ENCODE measurements at regions not wholly inside any gene's neighbourhood (a gene's known extent, or its start where the extent isn't known, plus 50 kb on each side); places are given as distances from the start of the nearest gene placed in this dataset.

GRCh38 chr3:40663280-40663679 lies 138.5 kb downstream of the ZNF621 start:
- no CpG with 5 or more reads among the region's 6 CpGs for WGBS (ENCODE audit: extremely low coverage, insufficient coverage, insufficient read length)
- no peak overlapping the region for H3K9ac ChIP-seq (ENCODE audit: low read length)
- H2BK120ac ChIP-seq (ENCODE audit: insufficient read depth, low read length, poor library complexity) = no peak overlapping the region
- H2BK5ac ChIP-seq (ENCODE audit: low read depth, low read length, poor library complexity) = no peak overlapping the region
- no peak overlapping the region for H3K23ac ChIP-seq (ENCODE audit: low read length)
- no peak overlapping the region for H3K18ac ChIP-seq (ENCODE audit: low read length)
- H3K27ac ChIP-seq (ENCODE audit: low read depth, low read length) = no peak overlapping the region
- H4K91ac ChIP-seq (ENCODE audit: low read depth, low read length) = no peak overlapping the region
- H3K4me3 ChIP-seq (ENCODE audit: low read depth, low read length) = no peak overlapping the region
- H3K14ac ChIP-seq (ENCODE audit: low read length) = no peak overlapping the region
- H4K8ac ChIP-seq (ENCODE audit: low read depth, low read length) = no peak overlapping the region
- H3K27me3 ChIP-seq (ENCODE audit: insufficient read depth, low read length) = no peaks in the 10 kb centered on the region
- H2AK5ac ChIP-seq (ENCODE audit: low read length) = no peak overlapping the region
- H3K36me3 ChIP-seq (ENCODE audit: control insufficient read depth in 1 of 2, insufficient read depth in 2 of 2, low read length in 2 of 2) = no peaks in the 10 kb centered on the region
- no peaks in the 10 kb centered on the region for H3K79me1 ChIP-seq (ENCODE audit: low read length)
- DNase-seq = no peak
- no peaks in the 10 kb centered on the region for H3K9me3 ChIP-seq (ENCODE audit: insufficient read depth, low read depth, low read length)
- no peak overlapping the region for H3K4me2 ChIP-seq (ENCODE audit: low read length)
- no peak overlapping the region for H4K12ac ChIP-seq (ENCODE audit: low read depth, low read length)
- H3K79me2 ChIP-seq (ENCODE audit: control insufficient read depth, insufficient read depth, low read length, poor library complexity) = no peaks in the 10 kb centered on the region
- no peak overlapping the region for H2AFZ ChIP-seq (ENCODE audit: insufficient read depth, low read length, poor library complexity)
- H2BK12ac ChIP-seq (ENCODE audit: low read length) = no peak overlapping the region
- peaks cover 0 to 2% of the 10 kb centered on the region in 2 experiments for H3K4me1 ChIP-seq (ENCODE audit: control insufficient read depth in 1 of 2, insufficient read depth in 2 of 2, low read length in 2 of 2)
- H3K4ac ChIP-seq (ENCODE audit: low read depth, low read length) = no peak overlapping the region

GRCh38 chr3:40669176-40669575 lies 144.4 kb downstream of the ZNF621 start:
- no CpG with 5 or more reads among the region's 5 CpGs for WGBS (ENCODE audit: extremely low coverage, insufficient coverage, insufficient read length)

GRCh38 chr3:40672861-40673260 lies 148.1 kb downstream of the ZNF621 start:
- Histone ChIP-seq H2BK12ac (ENCODE audit: low read length) (no peak overlapping the region), H2BK120ac (ENCODE audit: insufficient read depth, low read length, poor library complexity) (no peak overlapping the region), H3K36me3 (ENCODE audit: control insufficient read depth in 1 of 2, insufficient read depth in 2 of 2, low read length in 2 of 2) (no peaks in the 10 kb centered on the region), H3K18ac (ENCODE audit: low read length) (no peak overlapping the region), H3K4me2 (ENCODE audit: low read length) (no peak overlapping the region), H2AK5ac (ENCODE audit: low read length) (no peak overlapping the region), H3K79me2 (ENCODE audit: control insufficient read depth, insufficient read depth, low read length, poor library complexity) (no peaks in the 10 kb centered on the region), H3K23ac (ENCODE audit: low read length) (no peak overlapping the region), H4K91ac (ENCODE audit: low read depth, low read length) (no peak overlapping the region), H3K4me1 (ENCODE audit: control insufficient read depth in 1 of 2, insufficient read depth in 2 of 2, low read length in 2 of 2) (no peaks in the 10 kb centered on the region), H4K8ac (ENCODE audit: low read depth, low read length) (no peak overlapping the region), H3K27ac (ENCODE audit: low read depth, low read length) (no peak overlapping the region), H3K9me3 (ENCODE audit: insufficient read depth, low read depth, low read length) (no peaks in the 10 kb centered on the region), H3K4me3 (ENCODE audit: low read depth, low read length) (no peak overlapping the region), H3K9ac (ENCODE audit: low read length) (no peak overlapping the region), H3K27me3 (ENCODE audit: insufficient read depth, low read length) (no peaks in the 10 kb centered on the region), H2BK5ac (ENCODE audit: low read depth, low read length, poor library complexity) (no peak overlapping the region), H3K4ac (ENCODE audit: low read depth, low read length) (no peak overlapping the region), H3K14ac (ENCODE audit: low read length) (no peak overlapping the region), H3K79me1 (ENCODE audit: low read length) (no peaks in the 10 kb centered on the region), H2AFZ (ENCODE audit: insufficient read depth, low read length, poor library complexity) (no peak overlapping the region), H4K12ac (ENCODE audit: low read depth, low read length) (no peak overlapping the region)
- no peak for DNase-seq
- WGBS (ENCODE audit: extremely low coverage, insufficient coverage, insufficient read length) = no CpG with 5 or more reads among the region's 1 CpG

More at GRCh38 chr3:40669176-40669575, 144.4 kb downstream of the ZNF621 start:
- no peak overlapping the region for H3K4me3 ChIP-seq (ENCODE audit: low read depth, low read length)
- H4K12ac ChIP-seq (ENCODE audit: low read depth, low read length) = no peak overlapping the region
- no peaks in the 10 kb centered on the region for H3K9me3 ChIP-seq (ENCODE audit: insufficient read depth, low read depth, low read length)
- H3K36me3 ChIP-seq (ENCODE audit: control insufficient read depth in 1 of 2, insufficient read depth in 2 of 2, low read length in 2 of 2) = no peaks in the 10 kb centered on the region
- no peak overlapping the region for H3K23ac ChIP-seq (ENCODE audit: low read length)
- H3K27ac ChIP-seq (ENCODE audit: low read depth, low read length) = no peak overlapping the region
- H3K18ac ChIP-seq (ENCODE audit: low read length) = no peak overlapping the region
- H4K91ac ChIP-seq (ENCODE audit: low read depth, low read length) = no peak overlapping the region
- H3K14ac ChIP-seq (ENCODE audit: low read length) = no peak overlapping the region
- no peak overlapping the region for H2BK120ac ChIP-seq (ENCODE audit: insufficient read depth, low read length, poor library complexity)
- no peak for DNase-seq
- H3K79me1 ChIP-seq (ENCODE audit: low read length) = no peaks in the 10 kb centered on the region
- H3K27me3 ChIP-seq (ENCODE audit: insufficient read depth, low read length) = no peaks in the 10 kb centered on the region
- no peak overlapping the region for H2BK12ac ChIP-seq (ENCODE audit: low read length)
- H3K4me1 ChIP-seq (ENCODE audit: control insufficient read depth in 1 of 2, insufficient read depth in 2 of 2, low read length in 2 of 2) = peaks cover 0 to 2% of the 10 kb centered on the region in 2 experiments
- no peak overlapping the region for H4K8ac ChIP-seq (ENCODE audit: low read depth, low read length)
- H3K4ac ChIP-seq (ENCODE audit: low read depth, low read length) = no peak overlapping the region
- H2BK5ac ChIP-seq (ENCODE audit: low read depth, low read length, poor library complexity) = no peak overlapping the region
- no peak overlapping the region for H2AK5ac ChIP-seq (ENCODE audit: low read length)
- H2AFZ ChIP-seq (ENCODE audit: insufficient read depth, low read length, poor library complexity) = no peak overlapping the region
- H3K9ac ChIP-seq (ENCODE audit: low read length) = no peak overlapping the region
- no peak overlapping the region for H3K4me2 ChIP-seq (ENCODE audit: low read length)
- no peaks in the 10 kb centered on the region for H3K79me2 ChIP-seq (ENCODE audit: control insufficient read depth, insufficient read depth, low read length, poor library complexity)

- Histone ChIP-seq H2AFZ (ENCODE audit: insufficient read depth, low read length, poor library complexity) (no peak overlapping the region), H3K27me3 (ENCODE audit: insufficient read depth, low read length) (no peaks in the 10 kb centered on the region), H2BK12ac (ENCODE audit: low read length) (no peak overlapping the region), H4K8ac (ENCODE audit: low read depth, low read length) (no peak overlapping the region), H3K9ac (ENCODE audit: low read length) (no peak overlapping the region), H4K91ac (ENCODE audit: low read depth, low read length) (no peak overlapping the region), H3K4me3 (ENCODE audit: low read depth, low read length) (no peak overlapping the region), H2AK5ac (ENCODE audit: low read length) (no peak overlapping the region), H4K12ac (ENCODE audit: low read depth, low read length) (no peak overlapping the region), H3K36me3 (ENCODE audit: control insufficient read depth in 1 of 2, insufficient read depth in 2 of 2, low read length in 2 of 2) (no peaks in the 10 kb centered on the region), H2BK120ac (ENCODE audit: insufficient read depth, low read length, poor library complexity) (no peak overlapping the region), H3K23ac (ENCODE audit: low read length) (no peak overlapping the region), H3K4ac (ENCODE audit: low read depth, low read length) (no peak overlapping the region), H3K27ac (ENCODE audit: low read depth, low read length) (no peak overlapping the region), H3K79me1 (ENCODE audit: low read length) (no peaks in the 10 kb centered on the region), H3K18ac (ENCODE audit: low read length) (no peak overlapping the region), H3K9me3 (ENCODE audit: insufficient read depth, low read depth, low read length) (no peaks in the 10 kb centered on the region), H3K79me2 (ENCODE audit: control insufficient read depth, insufficient read depth, low read length, poor library complexity) (no peaks in the 10 kb centered on the region), H3K4me2 (ENCODE audit: low read length) (no peak overlapping the region), H2BK5ac (ENCODE audit: low read depth, low read length, poor library complexity) (no peak overlapping the region), H3K14ac (ENCODE audit: low read length) (no peak overlapping the region), H3K4me1 (ENCODE audit: control insufficient read depth in 1 of 2, insufficient read depth in 2 of 2, low read length in 2 of 2) (peaks cover 0 to 2% of the 10 kb centered on the region in 2 experiments)
- WGBS (ENCODE audit: extremely low coverage, insufficient coverage, insufficient read length) = no CpG with 5 or more reads among the region's 3 CpGs
- DNase-seq = no peak
These were observed 152.6 kb downstream of the ZNF621 start for GRCh38 chr3:40677321-40677720.

Data from trophoblast cell (in vitro differentiated cells and primary cell).